ENCODE measurements at regions not wholly inside any gene's neighbourhood (a gene's known extent, or its start where the extent isn't known, plus 50 kb on each side); places are given as distances from the start of the nearest gene placed in this dataset.
"Not testable (repeated sequence)": the region's sequence is repeated elsewhere in the genome, so short reads cannot be mapped to it uniquely, and the experiment has no call there.

DNA sequence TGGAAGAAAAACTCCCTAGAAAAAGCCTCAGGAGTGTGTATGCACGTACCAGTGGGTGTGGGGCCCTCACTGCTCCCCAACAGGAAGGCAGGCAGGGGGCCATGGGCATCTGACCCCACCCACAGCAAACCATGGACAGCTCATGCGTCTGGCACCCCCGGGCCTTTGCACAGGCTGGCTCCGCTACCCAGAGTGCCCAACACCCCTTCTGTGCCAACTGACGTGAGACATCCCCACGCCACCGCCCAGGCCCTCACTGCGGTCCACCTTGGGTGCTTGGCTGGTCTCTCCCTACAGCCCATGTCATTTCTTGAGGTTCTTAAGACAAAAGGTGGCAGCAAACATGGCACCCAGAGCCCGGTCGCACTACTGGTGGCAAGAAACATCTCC is 91.4 kb downstream of the NCOR2 start:
- DNase-seq (ENCODE audit: low spot score), result no peak

DNA sequence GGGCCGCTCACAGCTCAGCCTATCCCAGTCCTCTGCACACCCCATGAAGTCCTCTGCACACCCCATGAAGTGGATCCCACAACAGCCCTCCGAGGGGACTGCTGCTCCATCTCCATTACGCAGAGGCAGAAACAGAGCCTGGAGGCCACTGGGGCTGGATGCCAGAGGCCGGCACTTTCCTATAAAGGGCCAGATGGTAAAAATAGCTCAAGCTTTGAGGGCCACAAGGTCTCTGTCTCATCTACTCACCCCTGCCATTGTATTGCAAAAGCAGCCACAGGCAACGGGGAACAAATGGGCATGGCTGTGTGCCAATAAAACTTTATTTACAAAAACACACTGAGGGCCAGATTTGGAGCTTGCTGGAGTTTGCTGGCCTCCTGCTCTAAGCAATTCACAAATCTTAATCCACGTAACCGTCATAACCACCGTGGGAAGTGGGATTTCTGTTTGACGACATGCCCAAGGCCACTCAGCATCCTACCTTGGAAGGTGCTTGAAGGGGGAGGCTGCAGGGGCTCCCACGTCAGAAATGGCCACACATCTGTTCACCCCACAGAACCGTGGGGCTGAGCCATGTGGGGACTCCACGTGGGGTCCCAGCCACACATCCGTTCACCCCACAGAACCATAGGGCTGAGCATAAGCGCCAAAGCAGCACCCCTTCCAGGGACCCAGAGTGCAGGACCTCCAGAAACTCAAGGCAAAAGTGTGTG is 92.0 kb downstream of the NCOR2 start:
- no peak for DNase-seq (ENCODE audit: low spot score)

DNA sequence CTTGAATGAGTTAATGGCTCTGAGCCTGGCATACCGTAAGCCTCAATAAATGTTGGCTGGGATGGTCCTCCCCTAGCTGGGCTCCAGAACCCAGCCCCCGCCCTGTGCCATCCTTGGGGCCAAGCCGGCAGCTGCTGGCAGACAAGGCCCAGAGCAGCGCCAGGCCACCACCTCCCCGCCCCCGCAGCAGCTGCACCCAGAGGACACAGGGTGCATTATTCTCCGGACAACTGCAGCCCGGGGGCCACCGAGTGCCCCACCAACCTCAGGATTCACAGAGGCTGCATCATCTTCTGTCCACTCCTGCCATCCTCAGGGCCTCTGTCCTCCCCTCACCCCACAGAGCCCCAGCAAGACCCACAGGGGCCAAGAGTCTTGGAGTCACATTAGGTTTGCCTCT is 92.7 kb downstream of the NCOR2 start:
- no peak for DNase-seq (ENCODE audit: low spot score)

DNA sequence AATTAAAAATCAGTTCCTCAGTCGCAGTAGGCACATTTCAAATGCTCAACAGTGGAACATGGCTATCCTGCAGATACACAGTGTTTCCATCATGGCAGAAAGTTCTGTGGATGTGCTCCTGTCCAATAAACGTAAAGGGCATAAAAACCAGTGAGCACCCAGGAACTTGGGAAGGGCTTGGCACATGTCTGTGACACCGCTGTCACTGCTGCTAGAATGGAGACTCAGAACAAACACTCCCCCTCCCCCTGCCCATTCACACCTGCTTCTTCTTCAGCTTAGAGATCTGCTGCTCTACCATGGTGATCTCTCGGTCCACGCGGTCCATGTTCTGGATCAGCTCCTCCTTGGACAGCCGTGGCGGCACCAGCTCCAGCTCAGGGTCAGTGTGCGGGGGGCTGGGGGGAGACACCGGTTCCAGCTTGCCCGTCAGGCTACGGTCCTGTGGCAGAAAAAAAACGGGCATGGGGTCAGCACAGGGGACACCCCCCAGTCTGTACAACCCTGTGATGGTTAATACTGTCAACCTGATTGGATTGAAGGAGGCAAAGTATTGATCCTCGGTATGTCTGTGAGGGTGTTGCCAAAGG is 94.6 kb downstream of the NCOR2 start:
- DNase-seq (ENCODE audit: low spot score), result no peak

DNA sequence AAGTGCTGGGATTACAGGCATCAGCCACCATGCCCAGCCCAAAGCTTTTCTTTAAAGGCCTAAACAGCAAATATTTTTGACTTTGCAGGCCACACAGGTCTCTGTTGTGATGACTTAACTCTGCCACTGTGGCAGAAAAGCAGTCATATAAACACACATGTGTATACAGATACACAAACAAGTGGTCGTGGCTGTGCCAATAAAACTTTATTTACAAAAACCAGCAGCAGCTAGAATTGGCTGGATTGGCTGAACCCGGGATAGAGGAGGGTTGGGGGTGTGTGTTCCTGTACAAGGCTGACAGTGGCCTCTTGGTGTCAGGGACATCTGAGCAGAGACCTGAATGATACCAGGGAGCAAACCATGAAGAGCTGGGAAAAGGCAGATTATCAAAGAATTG is 95.6 kb downstream of the NCOR2 start:
- no peak for DNase-seq (ENCODE audit: low spot score)

DNA sequence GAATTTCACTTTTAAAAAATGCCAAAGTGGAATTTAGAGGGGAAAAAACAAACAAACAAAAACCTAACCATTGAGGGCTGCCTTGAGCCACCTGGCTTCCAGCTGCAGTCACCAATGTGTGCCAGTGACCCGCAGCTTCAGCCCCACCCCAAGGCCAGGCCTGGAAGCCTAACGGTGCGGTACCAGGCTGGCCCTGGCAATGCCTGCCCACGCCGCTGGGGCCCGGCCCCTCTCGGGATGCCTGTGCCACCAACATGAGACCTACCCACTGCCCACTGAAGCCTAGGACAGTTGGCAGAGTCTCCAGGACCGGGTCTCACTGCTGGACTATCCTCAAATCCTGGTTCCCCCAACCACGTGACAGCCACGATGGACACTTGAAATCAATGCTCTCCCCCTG is 96.6 kb downstream of the NCOR2 start:
- DNase-seq (ENCODE audit: low spot score), result no peak

DNA sequence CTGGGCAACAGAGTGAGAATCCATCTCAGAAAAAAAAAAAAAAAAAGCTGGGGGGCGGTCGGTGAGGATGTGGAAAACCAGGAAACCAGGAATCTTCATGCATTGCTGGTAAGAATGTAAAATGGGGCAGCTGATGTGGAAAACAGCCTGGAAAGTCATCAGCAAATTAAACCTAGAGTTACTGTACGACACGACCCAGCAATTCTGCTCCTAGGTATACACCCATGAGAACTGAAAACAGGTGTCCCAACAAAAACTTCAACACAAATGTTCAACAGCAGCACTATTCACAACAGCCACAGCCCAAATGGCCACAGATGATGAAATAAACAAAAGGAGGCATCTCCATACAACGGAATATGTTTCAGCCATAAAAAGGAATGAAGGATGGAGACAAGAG is 97.3 kb downstream of the NCOR2 start:
- no peak for DNase-seq (ENCODE audit: low spot score)

DNA sequence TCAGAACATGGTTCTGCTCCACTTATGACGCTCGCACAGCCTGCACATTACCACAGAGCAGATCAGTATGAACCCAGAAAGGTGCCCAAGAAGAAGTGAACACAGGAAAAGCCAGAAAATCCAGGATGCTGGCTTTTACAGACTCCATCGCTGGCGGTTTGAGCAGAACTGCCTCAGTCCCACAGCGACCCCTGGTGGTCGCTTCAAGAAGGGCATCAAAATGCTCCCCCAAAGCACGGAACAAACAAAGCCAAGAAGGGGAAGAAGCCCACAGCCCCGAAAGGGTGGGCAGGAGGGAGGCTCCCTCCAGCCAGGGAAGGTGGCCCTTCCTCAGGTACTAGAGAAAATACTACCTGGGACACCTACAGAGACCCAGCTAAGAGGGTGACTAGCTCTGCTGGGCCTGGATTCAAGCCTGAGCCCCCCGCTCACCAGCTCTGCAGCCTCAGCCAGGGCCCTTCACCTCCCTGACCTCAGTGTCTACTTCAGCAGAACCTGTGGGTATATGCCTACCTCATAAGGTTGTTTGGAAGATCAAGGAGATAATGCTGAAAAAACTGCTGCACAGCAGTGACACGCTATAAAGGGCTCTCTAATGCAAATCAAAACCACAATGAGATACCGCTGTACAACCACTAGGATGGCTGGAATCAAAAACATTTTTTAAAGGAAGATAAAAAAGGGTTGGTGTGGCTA is 98.1 kb downstream of the NCOR2 start:
- no peak for DNase-seq (ENCODE audit: low spot score)

DNA sequence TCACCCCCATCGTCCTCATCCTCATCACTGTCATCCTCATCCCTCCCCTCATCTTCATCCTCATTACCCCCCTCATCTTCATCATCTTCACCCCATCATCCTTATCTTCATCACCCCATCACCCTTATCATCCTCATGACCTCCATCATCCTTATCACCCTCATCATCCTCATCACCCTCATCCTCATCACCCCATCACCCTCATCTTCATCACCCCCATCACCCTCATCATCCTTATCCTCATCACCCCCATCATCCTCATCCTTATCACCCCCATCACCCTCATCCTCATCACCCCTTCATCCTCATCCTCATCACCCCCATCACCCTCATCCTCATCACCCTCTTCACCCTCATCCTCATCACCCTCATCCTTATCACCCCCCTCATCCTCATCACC is 99.9 kb downstream of the NCOR2 start:
- DNase-seq (ENCODE audit: low spot score), result not testable (repeated sequence)

DNA sequence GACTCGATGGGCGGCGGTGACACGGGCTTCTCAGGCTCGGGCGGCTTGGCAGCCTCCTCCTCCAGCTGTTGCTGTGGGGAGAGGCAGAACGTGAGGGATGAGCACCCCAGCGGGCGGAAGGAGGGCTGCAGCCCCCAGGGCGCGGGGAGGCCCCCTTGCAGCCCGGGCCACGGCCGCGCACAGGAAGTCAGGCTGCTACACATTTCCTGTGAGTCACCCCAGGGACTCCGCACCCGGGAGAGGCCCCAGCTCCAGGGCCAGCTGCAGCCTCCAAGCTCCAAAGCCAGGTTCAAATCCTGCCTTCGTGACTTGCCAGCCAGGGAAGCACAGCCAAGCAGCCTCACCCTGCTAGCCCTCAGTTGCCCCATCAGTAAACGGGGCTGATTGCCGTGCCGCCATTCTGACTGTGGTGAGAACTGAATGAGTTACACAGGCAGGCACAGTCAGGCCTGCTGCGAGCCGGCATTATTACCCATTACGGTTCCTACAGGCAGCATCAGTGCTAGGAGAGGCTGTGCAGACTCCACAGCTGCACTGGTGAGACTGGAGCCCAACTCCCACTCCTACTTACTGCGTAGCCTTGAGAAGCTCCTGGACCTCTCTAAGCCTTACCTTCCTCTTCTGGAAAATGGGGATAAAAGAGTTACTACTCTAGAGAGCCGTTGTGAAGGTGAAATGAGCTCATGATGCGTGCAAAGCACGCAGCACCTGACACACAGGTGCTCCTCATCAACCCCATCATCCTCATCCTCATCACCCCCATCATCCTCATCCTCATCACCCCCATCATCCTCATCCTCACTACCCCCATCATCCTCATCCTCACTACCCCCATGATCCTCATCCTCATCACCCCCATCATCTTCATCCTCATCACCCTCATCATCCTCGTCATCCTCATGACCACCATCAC is 100.9 kb downstream of the NCOR2 start:
- DNase-seq (ENCODE audit: low spot score), result no peak

DNA sequence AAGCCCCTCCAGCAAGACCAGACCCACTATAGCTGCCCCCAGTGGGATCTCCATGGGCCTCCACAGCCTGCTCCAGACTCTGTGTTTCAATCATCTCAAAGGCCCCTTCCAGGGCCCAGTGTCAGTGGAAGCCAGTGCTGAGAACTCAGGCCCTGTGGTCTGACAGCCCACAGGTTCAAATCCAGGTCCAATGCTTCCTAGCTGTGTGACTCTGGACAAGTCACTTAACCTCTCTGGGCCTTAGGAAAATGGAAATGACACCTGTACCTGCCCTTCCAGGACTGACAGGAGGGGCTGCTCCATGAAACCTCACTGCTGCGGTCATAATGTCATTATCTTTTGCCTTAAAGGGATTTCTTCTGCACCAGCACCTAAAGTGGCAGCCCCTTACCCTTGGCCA is 101.9 kb downstream of the NCOR2 start:
- no peak for DNase-seq (ENCODE audit: low spot score)

DNA sequence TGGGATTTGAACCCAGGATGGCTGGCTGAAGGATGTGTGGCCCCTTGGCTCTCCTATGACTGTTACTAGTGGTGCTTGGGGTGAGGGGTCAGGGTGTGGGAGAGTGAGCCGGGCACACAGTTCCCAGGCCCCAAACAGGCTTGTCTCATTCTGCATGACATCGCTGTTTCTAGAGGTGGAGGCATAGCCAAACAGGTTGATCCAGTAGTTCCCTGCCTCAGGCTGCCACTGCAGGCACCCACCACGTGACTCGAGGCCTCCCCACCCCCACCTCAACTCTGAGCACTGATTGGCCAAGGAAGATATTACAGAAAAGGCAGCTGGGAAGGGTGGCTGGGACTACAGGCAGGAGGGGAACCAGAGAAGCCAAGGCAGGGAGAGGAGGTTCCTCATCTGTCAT is 102.6 kb downstream of the NCOR2 start:
- no peak for DNase-seq (ENCODE audit: low spot score)

DNA sequence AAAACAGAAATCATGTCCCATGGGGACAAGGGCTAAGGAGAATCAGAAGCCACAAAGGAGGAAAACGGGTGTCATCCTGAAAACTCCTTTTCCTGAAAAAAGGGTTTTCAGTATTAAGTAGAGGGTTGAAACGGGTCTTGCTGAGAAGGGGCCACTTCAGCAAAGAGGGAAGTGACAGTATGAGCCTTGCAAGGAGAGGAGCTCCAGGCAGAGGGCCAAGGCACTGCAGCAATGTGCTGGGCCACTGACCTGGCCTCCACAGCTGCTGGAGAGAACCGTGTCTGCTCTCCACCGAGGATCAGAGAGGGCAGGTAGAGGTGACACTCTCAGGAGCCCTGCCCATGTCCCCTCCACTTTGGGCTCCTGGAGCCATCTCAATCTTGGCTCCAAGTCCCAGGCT is 103.3 kb downstream of the NCOR2 start:
- no peak for DNase-seq (ENCODE audit: low spot score)

DNA sequence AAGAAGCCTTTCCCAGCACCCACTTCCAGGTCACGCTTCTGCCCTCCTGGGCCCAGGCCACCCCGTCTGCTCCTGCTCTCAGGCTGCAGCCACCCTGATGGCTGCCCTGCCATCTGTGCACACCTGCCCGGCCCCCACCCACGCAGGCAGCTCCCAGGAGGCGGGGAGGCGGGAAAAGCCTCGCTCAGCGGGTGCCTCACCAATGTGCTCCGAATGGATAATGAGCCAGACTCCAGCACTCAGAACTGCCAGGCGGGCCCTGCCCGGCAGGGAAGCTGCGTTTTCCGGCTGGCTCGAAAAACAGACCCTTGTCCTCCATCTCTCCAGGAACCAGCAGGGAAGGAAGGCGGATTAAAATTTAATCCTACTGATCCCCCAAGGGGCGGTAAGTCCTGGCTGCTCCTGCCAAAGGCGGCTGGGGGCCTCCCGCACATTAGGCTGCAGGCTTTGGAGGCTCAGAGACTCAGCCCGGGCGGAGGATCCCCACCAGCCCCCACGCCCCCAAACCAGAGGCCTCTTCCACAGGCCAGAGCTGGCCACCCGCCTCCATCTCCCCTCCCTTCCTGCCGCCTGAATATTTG is 104.0 kb downstream of the NCOR2 start:
- no peak for DNase-seq (ENCODE audit: low spot score)

DNA sequence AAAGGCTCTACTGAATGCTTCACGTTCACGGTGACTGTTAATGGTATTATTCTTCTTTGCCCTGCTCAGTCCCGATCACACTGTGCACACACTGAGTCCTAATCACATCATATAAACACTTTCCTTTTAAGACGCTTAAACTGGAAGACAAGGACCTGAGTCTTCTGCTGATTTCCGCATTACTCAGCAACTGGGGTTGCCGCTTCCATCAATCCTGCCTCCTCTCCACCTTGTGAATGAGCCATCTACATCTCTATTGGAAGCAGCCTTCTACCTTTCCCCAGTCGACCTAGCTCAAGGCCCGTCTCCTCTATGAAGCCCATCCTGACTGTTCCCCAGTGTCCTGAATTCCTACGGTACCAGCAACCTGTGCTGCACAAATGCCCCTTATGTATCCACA is 104.7 kb downstream of the NCOR2 start:
- DNase-seq (ENCODE audit: low spot score), result no peak

DNA sequence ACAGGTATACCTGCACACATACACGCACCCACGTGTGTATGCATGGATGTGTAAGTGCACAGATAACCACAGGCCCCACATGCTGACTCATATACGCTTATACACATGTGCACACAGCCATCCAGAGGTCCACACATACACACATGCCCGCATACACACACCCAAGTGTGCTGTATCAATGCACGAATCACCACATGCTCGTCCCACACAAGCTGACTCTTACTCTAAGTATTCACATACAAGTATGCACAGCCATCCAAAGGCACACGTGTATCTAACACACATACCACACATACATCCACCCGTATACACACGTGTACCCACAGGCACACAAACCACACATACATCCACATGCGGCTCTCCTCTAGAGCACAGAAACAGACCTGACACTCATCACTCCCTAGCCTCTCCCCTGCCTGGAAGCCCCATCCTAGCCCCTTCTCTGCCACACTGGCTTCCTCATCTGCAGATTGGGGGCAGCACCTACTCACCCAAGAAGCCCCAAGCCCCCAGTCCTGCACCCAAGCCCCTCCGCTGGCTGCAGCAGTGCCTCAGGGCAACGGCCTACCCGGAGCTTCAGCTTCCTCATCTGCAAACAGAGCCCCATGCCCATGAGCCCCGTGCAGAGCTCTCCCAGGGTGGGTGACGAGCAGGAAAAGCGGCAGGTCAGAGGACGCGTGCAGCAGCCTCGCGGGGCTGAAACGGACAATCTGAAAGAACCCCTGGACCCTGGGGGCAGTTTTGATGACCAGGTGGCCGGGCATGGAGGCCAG is 105.4 kb downstream of the NCOR2 start:
- no peak for DNase-seq (ENCODE audit: low spot score)

DNA sequence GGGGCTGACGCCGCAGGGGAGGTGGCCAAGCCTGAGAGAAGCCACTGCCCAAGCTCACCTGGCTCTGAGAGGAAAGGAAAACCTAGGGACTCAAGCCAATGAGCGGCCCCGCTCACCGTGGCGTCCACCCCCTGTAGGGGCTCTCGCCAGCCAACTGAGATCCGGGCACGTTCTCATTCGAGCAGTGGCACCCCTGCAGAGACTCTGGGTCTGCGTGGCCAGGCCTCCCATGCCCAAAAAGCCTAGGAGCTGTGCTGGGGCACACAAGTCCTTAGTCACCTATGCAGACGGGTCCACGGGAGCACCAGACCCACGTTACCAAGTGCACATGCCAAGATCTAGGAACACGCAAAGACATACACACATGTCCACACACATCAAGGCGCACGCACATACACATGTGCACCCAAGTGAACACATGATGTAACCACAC is 106.2 kb downstream of the NCOR2 start:
- DNase-seq (ENCODE audit: low spot score), result no peak

DNA sequence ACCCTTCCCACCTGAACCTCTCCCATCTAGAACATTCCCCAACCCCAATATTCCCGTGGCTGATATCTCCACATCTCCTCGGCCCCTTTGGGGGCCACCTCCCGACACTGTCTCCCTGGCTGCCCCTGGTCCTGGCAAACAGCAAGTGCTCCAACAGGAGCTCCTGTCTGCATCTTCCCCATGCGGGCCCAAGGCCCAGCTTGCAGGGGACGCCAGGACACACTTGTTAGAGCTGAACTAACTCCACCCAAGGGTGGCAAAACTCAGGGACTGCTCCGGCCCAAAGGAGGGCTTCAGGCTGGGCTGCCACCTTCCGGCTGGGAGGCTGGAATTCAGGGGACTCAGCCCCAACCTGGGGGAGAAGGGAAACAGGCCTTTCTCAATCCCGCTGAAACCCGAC is 106.6 kb downstream of the NCOR2 start:
- DNase-seq (ENCODE audit: low spot score), result no peak

DNA sequence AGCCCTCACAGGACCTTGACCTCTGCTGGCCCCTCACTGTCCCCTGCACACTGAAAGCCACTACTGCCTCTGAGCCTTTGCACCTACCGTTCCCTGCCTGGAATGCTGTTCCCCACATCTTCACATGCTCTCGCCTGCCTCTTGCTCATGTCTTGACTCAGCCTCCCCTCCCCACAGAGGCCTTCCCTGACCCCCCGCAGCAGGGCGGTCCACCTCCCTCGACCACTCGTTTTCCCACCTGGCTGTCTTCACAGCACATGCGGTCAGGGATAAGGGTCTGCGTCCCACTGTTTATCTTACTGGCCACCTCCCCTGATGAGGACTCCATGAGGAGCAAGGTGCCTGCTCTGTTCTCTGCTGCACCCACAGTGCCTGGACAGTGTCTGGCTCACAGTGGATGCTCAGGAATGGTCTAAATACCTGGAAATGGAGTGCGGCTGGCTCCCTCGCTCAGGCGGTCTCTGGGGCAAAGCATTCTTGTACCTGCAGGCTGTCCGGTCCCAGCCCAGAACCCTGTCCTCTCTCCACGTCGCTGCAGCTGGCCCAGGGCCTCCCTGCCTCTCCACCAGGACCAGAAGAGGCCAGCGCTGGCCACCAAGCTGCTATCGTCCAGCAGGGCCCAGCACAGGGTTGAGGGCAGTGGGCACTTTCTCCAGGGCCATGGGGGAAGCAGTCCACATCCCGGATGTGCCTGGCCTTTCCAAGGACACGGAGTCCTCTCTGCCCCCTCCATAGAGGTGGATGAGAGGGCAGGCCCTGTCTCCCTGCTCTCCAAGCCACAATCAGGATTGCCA is 107.4 kb downstream of the NCOR2 start:
- no peak for DNase-seq (ENCODE audit: low spot score)

Data from kidney tubule cell (primary cell).